Upper lobe of right lung (tissue), 1 donor: ENCODE measurements at regions not wholly inside any gene's neighbourhood (a gene's known extent, or its start where the extent isn't known, plus 50 kb on each side); places are given as distances from the start of the nearest gene placed in this dataset.

Experiments used
- ATAC-seq: fragments of 200-7000 bp; cut with Tn5 transposase; one replicate; pipeline ENCODE4 v1.9.1; 2020; ENCODE audit warnings: mild to moderate bottlenecking, moderate library complexity
- DNase-seq: peaks from one replicate; pipeline ENCODE4 v3.0.0-alpha.2; 2020
- H3K27ac ChIP-seq: fragments of 200-600 bp; one replicate; pipeline ENCODE4 v1.8.0; 2022
- H3K27me3 ChIP-seq: fragments of 200-600 bp; one replicate; pipeline ENCODE4 v1.8.0; 2022; ENCODE audit warnings: mild to moderate bottlenecking
- H3K36me3 ChIP-seq: fragments of 200-600 bp; one replicate; pipeline ENCODE4 v1.8.0; 2022
- H3K4me1 ChIP-seq: fragments of 200-600 bp; one replicate; pipeline ENCODE4 v1.8.0; 2022
- H3K4me3 ChIP-seq: fragments of 200-600 bp; one replicate; pipeline ENCODE4 v1.8.0; 2022; ENCODE audit warnings: mild to moderate bottlenecking
- H3K9me3 ChIP-seq: fragments of 200-600 bp; one replicate; pipeline ENCODE4 v1.8.0; 2022
- CTCF ChIP-seq: fragments of 200-600 bp; IDR thresholded peaks from one replicate; pipeline ENCODE4 v1.8.0; 2022; ENCODE audit warnings: antibody characterized with exemption
- intact Hi-C: fragments of 100-400 bp; cut with DNase I; formaldehyde crosslinking; loops from one replicate; pipeline ENCODE4 v1.11.0; 2022
- donor health status: DM: no; HTN: yes; CAD: no; lungs with severe emphysema.

DNA sequence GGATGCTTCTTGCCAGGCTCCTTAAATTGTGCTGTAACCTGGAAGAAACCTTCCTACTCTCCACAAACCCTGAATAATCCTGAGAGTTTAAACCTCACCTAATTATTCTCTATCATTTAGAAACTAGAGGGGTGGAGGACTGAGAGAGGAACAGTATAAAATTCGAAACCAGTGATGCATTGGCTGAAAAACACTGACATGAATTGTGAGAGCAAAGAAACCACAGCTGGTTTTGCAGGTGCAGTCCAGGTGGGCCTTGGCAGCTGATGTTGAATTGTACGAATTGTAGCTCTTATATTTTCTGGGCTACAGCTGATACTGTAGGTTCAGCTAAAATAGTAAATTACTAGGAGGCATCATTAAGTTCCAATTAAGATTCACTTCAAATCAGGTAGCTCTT lies 227.0 kb upstream of the SLITRK5 start:
- Histone ChIP-seq H3K27ac (no peak overlapping the region), H3K9me3 (no peaks in the 10 kb centered on the region), H3K36me3 (no peaks in the 10 kb centered on the region), H3K27me3 (no peaks in the 10 kb centered on the region), H3K4me1 (no peaks in the 10 kb centered on the region), H3K4me3 (no peak overlapping the region)
- TF ChIP-seq CTCF = no peak
- ATAC-seq (no peak), DNase-seq (no peak)
- intact Hi-C loops = no loop called here

DNA sequence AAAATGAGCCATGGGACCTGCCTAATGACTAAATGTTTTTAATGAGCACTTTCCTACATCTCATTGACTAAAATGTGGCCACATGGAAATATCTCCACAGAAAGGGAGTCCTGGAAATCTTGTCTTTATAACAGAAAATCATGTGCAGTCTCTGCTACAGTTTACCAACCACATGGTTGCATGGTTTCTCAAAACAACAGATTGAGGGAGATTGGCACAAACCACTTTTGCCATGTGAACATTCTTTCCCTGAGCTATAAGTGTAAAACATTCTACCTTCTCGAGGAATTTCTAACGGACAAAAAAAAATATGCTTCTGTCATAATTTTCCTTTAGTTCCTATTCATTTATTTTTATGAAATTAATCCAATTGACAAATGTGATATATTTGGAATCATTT lies 218.9 kb upstream of the SLITRK5 start:
- intact Hi-C loops = no loop called here
- H3K9me3 ChIP-seq = no peaks in the 10 kb centered on the region
- H3K36me3 ChIP-seq = no peaks in the 10 kb centered on the region
- H3K27ac ChIP-seq = no peak overlapping the region
- DNase-seq (no peak), ATAC-seq (no peak)
- no peaks in the 10 kb centered on the region for H3K27me3 ChIP-seq
- H3K4me1 ChIP-seq = no peaks in the 10 kb centered on the region
- TF ChIP-seq CTCF = no peak
- H3K4me3 ChIP-seq = no peak overlapping the region

GRCh38 chr13:87453244-87453643 lies 217.9 kb upstream of the SLITRK5 start:
- no peaks in the 10 kb centered on the region for H3K36me3 ChIP-seq
- TF ChIP-seq CTCF = no peak
- H3K27me3 ChIP-seq = no peaks in the 10 kb centered on the region
- DNase-seq = no peak
- no peak overlapping the region for H3K4me3 ChIP-seq
- H3K27ac ChIP-seq = no peak overlapping the region
- no peaks in the 10 kb centered on the region for H3K9me3 ChIP-seq
- ATAC-seq = no peak
- intact Hi-C loops = no loop called here
- no peaks in the 10 kb centered on the region for H3K4me1 ChIP-seq

DNA sequence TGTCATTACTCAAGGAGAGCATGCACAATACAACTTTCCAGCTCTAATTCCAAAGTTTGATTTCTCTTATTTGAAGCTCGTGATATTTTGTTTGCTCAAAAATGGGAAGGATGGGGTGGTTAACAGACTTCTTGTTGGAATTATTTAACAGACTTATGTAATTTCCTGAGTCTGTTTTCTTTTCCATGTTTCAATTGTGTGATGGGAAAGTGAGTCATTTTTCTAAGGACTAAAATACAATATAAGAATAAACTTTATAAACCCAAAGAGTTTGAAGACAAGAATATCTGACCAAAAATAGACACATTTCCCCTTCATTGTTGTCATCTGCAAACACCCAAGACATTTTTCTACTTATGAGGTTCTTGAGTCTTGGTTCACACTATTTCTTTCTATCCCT lies 211.8 kb upstream of the SLITRK5 start:
- Histone ChIP-seq H3K27me3 (no peaks in the 10 kb centered on the region), H3K9me3 (no peaks in the 10 kb centered on the region), H3K27ac (no peak overlapping the region), H3K36me3 (no peaks in the 10 kb centered on the region), H3K4me3 (no peak overlapping the region), H3K4me1 (no peaks in the 10 kb centered on the region)
- ATAC-seq (no peak), DNase-seq (no peak)
- TF ChIP-seq CTCF = no peak
- intact Hi-C loops = no loop called here

DNA sequence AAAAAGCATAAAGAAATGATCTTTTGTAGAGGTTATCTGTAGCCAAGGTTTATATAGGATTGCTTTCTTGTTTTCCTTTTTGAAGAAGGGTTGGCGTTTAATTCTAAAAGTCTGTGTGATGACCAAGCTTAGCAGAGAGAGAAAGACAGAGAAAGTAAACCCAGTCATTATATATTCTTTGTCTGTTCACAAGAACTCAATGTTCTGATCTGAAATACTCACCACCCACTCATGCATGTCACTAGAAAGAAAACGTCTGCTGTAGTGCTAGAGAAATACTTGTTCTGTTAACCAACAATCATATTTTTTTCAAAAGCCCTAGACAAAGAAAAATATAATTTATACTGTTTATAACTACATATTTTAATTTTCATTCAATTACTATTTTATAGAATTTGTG lies 173.7 kb upstream of the SLITRK5 start:
- Histone ChIP-seq H3K36me3 (no peaks in the 10 kb centered on the region), H3K27ac (no peak overlapping the region), H3K9me3 (no peaks in the 10 kb centered on the region), H3K4me3 (no peak overlapping the region), H3K27me3 (no peaks in the 10 kb centered on the region), H3K4me1 (no peaks in the 10 kb centered on the region)
- no peak for ATAC-seq
- no peak for DNase-seq
- intact Hi-C loops = no loop called here
- TF ChIP-seq CTCF = no peak

GRCh38 chr13:87498681-87499080 lies 172.5 kb upstream of the SLITRK5 start:
- Histone ChIP-seq H3K36me3 (no peaks in the 10 kb centered on the region), H3K27ac (no peak overlapping the region), H3K4me1 (no peaks in the 10 kb centered on the region), H3K9me3 (no peaks in the 10 kb centered on the region), H3K27me3 (no peaks in the 10 kb centered on the region), H3K4me3 (no peak overlapping the region)
- no peak for TF ChIP-seq CTCF
- no peak for ATAC-seq
- no peak for DNase-seq
- intact Hi-C loops = no loop called here
